GM19455 (cell line): ENCODE measurements at regions not wholly inside any gene's neighbourhood (a gene's known extent, or its start where the extent isn't known, plus 50 kb on each side); places are given as distances from the start of the nearest gene placed in this dataset.
"Not testable (repeated sequence)": the region's sequence is repeated elsewhere in the genome, so short reads cannot be mapped to it uniquely, and the experiment has no call there.

Source experiments
- ATAC-seq: cut with Tn5 transposase; IDR thresholded peaks from one replicate; pipeline ENCODE4 v1.9.1; 2021; ENCODE audit not compliant: unreplicated experiment

- ATAC-seq = no peak
Observed at GRCh38 chr20:40634891-40635290, 54.1 kb downstream of the MAFB start.

GRCh38 chr20:40633123-40633850, 55.7 kb downstream of the MAFB start:
- no peak for ATAC-seq

- no peak for ATAC-seq
Observed at GRCh38 chr20:40632346-40632976, 56.6 kb downstream of the MAFB start.

- ATAC-seq = no peak
Observed at GRCh38 chr20:40631119-40631631, 57.9 kb downstream of the MAFB start.

- no peak for ATAC-seq
Observed at GRCh38 chr20:40630713-40631112, 58.3 kb downstream of the MAFB start.

- ATAC-seq = no peak
Observed at GRCh38 chr20:40630099-40630498, 58.9 kb downstream of the MAFB start.

GRCh38 chr20:40628877-40629276, 60.2 kb downstream of the MAFB start:
- no peak for ATAC-seq

- not testable (repeated sequence) for ATAC-seq
Observed at GRCh38 chr20:40619053-40619452, 70.0 kb downstream of the MAFB start.

GRCh38 chr20:40617594-40617993, 71.4 kb downstream of the MAFB start:
- ATAC-seq = no peak

GRCh38 chr20:40612837-40613236, 76.2 kb downstream of the MAFB start:
- ATAC-seq = no peak

GRCh38 chr20:40612247-40612646, 76.8 kb downstream of the MAFB start:
- no peak for ATAC-seq

GRCh38 chr20:40610730-40611129, 78.3 kb downstream of the MAFB start:
- ATAC-seq = no peak

- ATAC-seq = no peak
Observed at GRCh38 chr20:40607927-40608326, 81.1 kb downstream of the MAFB start.

GRCh38 chr20:40606660-40607059, 82.4 kb downstream of the MAFB start:
- ATAC-seq = no peak

GRCh38 chr20:40606237-40606636, 82.8 kb downstream of the MAFB start:
- ATAC-seq = no peak

- no peak for ATAC-seq
Observed at GRCh38 chr20:40604416-40604815, 84.6 kb downstream of the MAFB start.

GRCh38 chr20:40603057-40603651, 85.9 kb downstream of the MAFB start:
- ATAC-seq = no peak

- no peak for ATAC-seq
Observed at GRCh38 chr20:40602381-40602780, 86.7 kb downstream of the MAFB start.

- ATAC-seq = no peak
Observed at GRCh38 chr20:40600441-40601219, 88.4 kb downstream of the MAFB start.

- ATAC-seq = no peak
Observed at GRCh38 chr20:40599987-40600386, 89.0 kb downstream of the MAFB start.

- ATAC-seq = no peak
Observed at GRCh38 chr20:40592941-40593340, 96.1 kb downstream of the MAFB start.
